ENCODE measurements at regions not wholly inside any gene's neighbourhood (a gene's known extent, or its start where the extent isn't known, plus 50 kb on each side); places are given as distances from the start of the nearest gene placed in this dataset.

DNA sequence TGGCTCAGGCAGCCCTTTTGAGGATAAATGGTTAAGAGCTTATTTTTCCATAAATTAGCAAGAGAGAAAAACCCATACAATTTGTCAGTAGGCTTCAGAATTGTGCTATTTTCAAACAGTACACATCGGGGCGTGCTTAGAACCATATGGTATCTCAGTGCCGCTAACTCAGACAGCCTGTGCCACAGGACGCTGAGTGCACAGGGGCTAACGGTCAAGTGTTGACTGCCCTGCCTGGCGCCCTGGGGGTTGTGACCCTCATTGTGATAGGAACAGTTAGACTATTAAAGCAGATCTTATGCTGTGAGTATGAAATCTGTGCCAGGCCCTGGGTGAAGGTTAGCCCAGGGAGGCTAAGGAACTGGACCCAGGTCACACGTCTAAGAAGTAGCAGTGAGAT lies 1519.7 kb downstream of the BRD1 start:
- TF ChIP-seq TAF1 (IDR thresholded peaks at IDR 0.05; ENCODE audit: low read depth, low read length) (no peak), POU2F2 (IDR thresholded peaks at IDR 0.05; ENCODE audit: low read depth, low read length) (no peak), SPI1 (IDR thresholded peaks at IDR 0.05; ENCODE audit: low read depth, low read length) (no peak), POLR2AphosphoS5 (IDR thresholded peaks at IDR 0.05; ENCODE audit: low read depth, low read length) (no peak), PAX5 (IDR thresholded peaks at IDR 0.05; ENCODE audit: insufficient read depth, low read length, severe bottlenecking) (no peak), POLR2A (IDR thresholded peaks at IDR 0.05; ENCODE audit: low read depth, low read length) (no peak)
- FAIRE-seq (no peak), DNase-seq (ENCODE audit: insufficient read length, low spot score) (no peak)

DNA sequence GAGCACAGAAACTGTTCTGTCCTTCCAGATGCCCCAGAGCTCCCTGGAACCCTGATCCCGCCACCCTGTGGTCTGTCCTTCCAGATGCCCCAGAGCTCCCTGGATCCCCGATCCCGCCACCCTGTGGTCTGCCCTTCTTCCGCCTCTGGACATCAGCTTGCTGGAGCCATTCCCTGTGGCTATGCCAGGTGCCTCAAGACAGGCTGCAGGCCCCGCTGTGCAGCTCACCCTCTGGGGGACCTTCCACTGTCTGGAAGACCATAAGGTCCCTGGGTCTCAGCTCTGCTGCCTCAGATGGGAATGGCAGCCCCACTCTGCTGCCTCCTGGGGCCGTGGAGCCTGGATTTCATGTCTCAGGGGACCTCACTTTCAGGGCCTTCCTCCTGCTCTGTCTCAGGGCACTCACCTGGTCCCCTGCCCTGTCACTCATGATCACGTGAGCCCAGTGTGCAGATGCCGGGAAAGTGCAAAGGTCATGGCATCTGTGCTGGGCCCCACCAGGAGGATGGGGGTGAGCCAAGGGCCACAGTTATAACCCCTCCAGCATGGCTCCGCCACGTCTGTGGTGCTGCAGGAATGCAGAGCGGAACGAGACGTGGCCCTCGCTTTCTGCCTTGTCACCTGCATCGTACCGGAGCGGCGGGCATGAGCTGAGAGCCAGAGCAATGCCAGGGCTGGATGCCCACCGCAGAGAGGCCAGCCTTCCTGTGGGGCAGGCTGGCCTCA lies 1520.7 kb downstream of the BRD1 start:
- DNase-seq (ENCODE audit: insufficient read length, low spot score), result no peak
- FAIRE-seq, result no peak
- TF ChIP-seq POLR2AphosphoS5 (IDR thresholded peaks at IDR 0.05; ENCODE audit: low read depth, low read length), result no peak
- no peak for TF ChIP-seq POU2F2 (IDR thresholded peaks at IDR 0.05; ENCODE audit: low read depth, low read length)

DNA sequence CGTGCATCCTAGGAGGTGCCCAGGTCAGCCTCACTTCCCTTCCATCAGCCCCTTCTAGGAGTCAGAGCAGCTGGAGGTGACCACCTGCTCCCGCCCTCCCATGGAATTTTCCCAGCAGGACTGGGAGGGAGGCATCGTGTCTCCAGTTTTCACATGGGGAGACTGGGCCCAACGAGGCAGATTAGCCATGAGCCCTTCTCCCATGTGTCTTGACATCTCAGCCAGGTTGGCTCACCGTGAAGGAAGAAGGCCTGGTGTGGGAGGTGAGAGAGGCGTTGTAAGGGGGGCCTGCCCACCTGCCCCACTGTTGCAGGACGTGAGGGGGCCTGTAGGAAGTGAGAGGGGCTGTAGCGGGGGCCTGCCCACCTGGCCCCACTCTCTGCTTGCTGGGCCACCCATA lies 1521.4 kb downstream of the BRD1 start:
- FAIRE-seq (no peak), DNase-seq (ENCODE audit: insufficient read length, low spot score) (no peak)
- TF ChIP-seq POLR2A (IDR thresholded peaks at IDR 0.05; ENCODE audit: low read depth, low read length) (no peak), PAX5 (IDR thresholded peaks at IDR 0.05; ENCODE audit: insufficient read depth, low read length, severe bottlenecking) (no peak), TAF1 (IDR thresholded peaks at IDR 0.05; ENCODE audit: low read depth, low read length) (no peak), SPI1 (IDR thresholded peaks at IDR 0.05; ENCODE audit: low read depth, low read length) (no peak), POLR2AphosphoS5 (IDR thresholded peaks at IDR 0.05; ENCODE audit: low read depth, low read length) (no peak), POU2F2 (IDR thresholded peaks at IDR 0.05; ENCODE audit: low read depth, low read length) (no peak)

DNA sequence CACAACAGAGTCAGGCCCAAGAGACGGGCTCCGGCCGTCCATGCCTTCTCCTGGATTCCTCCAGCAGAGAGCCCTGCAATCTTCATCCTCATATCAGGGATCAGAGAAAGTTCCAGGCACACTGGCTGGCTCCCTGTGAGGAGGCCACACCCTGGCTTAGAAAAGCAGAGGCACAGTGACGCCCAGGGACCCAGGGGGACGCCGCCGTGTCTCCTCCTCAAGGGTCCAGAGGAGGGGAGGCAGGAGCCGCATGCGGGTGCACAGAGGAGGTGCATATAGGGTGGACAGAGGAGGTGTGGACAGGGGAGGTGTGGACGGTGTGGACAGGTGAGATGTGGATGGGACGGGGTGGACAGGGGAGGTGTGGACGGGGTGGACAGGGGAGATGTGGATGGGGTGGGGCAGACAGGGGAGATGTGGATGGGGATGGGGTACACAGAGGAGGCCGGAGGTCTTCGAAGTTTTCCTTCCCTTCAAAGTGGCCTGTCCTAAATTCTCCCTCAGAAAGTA lies 1521.9 kb downstream of the BRD1 start:
- no peak for FAIRE-seq

DNA sequence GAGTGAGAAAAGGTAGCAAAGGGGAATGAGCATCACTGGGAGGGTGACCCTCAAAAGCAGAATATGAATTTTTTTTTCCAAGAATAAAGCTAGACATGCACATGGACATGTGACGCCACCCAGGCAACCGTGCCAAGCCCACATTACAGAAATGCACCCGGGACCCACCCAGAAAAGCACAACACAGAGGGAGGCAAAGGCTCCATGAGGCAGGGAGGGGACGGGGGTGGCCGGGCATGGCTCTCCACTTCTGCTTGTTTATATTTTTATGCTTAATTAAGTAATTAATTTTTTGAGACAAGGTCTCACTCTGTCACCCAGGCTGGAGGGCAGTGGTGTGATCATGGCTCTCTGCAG lies 1524.3 kb downstream of the BRD1 start:
- DNase-seq (ENCODE audit: insufficient read length, low spot score) (no peak), FAIRE-seq (no peak)
- TF ChIP-seq POU2F2 (IDR thresholded peaks at IDR 0.05; ENCODE audit: low read depth, low read length) (no peak), TAF1 (IDR thresholded peaks at IDR 0.05; ENCODE audit: low read depth, low read length) (no peak), POLR2AphosphoS5 (IDR thresholded peaks at IDR 0.05; ENCODE audit: low read depth, low read length) (no peak), PAX5 (IDR thresholded peaks at IDR 0.05; ENCODE audit: insufficient read depth, low read length, severe bottlenecking) (no peak), SPI1 (IDR thresholded peaks at IDR 0.05; ENCODE audit: low read depth, low read length) (no peak), POLR2A (IDR thresholded peaks at IDR 0.05; ENCODE audit: low read depth, low read length) (no peak)

More for the DNA sequence above, 1521.9 kb downstream of the BRD1 start:
- no peak for DNase-seq (ENCODE audit: insufficient read length, low spot score)
- TF ChIP-seq POLR2AphosphoS5 (IDR thresholded peaks at IDR 0.05; ENCODE audit: low read depth, low read length), result no peak
- TF ChIP-seq SPI1 (IDR thresholded peaks at IDR 0.05; ENCODE audit: low read depth, low read length), result no peak
- TF ChIP-seq TAF1 (IDR thresholded peaks at IDR 0.05; ENCODE audit: low read depth, low read length), result no peak
- no peak for TF ChIP-seq POLR2A (IDR thresholded peaks at IDR 0.05; ENCODE audit: low read depth, low read length)
- no peak for TF ChIP-seq POU2F2 (IDR thresholded peaks at IDR 0.05; ENCODE audit: low read depth, low read length)
- no peak for TF ChIP-seq PAX5 (IDR thresholded peaks at IDR 0.05; ENCODE audit: insufficient read depth, low read length, severe bottlenecking)

DNA sequence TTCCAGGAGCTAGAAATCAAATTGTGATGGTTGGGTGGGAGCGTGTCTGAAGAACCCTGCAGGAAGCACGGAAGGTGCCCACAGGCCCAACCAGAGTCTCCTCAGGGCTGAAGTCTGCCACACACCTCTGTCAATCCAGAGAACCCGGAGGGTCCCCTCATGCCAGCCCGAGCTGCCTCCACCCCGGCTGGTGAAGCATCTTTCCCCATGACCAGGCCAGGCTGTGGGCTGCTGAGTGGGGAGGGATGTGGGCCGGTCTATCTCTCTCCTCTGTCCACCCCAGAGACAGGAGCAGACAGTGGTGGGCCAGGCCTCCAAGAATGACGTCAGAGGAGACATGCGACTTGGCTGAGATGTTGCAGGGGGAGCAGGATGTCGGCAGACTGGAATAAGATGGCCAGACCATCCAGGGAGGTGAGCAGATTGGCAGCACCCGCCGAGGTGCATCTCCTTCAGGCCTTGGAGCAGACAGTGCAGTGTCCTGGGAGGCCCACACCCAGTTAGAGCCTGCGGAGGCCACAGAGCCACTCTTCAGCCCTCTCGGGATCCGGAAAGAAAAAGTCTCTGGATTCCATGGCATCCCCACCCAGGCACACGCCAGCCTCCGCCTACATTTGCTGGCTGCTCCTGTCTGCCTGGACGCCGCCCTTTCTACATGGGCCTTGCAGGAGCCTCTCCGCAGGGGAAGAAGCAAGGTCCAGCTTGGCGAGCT lies 1524.9 kb downstream of the BRD1 start:
- FAIRE-seq (no peak), DNase-seq (ENCODE audit: insufficient read length, low spot score) (no peak)
- no peak for TF ChIP-seq TAF1 (IDR thresholded peaks at IDR 0.05; ENCODE audit: low read depth, low read length)
- no peak for TF ChIP-seq POU2F2 (IDR thresholded peaks at IDR 0.05; ENCODE audit: low read depth, low read length)
- TF ChIP-seq POLR2A (IDR thresholded peaks at IDR 0.05; ENCODE audit: low read depth, low read length), result no peak
- TF ChIP-seq PAX5 (IDR thresholded peaks at IDR 0.05; ENCODE audit: insufficient read depth, low read length, severe bottlenecking), result no peak
- TF ChIP-seq SPI1 (IDR thresholded peaks at IDR 0.05; ENCODE audit: low read depth, low read length), result no peak
- TF ChIP-seq POLR2AphosphoS5 (IDR thresholded peaks at IDR 0.05; ENCODE audit: low read depth, low read length), result no peak

DNA sequence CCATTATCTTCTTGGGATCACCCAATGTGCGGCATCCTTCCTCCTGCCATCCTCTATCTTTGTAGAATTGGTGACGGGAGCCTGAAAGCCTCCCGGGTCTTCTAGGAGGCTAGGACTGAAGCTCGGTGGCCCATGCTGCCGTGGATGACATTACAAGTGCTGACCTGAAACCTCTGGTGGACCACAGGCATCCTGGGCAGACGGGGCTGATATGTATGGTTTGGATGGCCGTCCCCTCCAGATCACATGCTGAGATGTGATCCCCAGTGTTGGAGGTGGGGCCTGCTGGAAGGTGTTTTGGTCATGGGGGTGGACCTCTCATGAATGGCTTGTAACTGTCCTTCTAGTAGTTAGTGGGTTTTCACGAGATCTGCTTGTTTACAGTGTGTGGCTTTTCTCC lies 1525.8 kb downstream of the BRD1 start:
- FAIRE-seq, result no peak
- TF ChIP-seq PAX5 (IDR thresholded peaks at IDR 0.05; ENCODE audit: insufficient read depth, low read length, severe bottlenecking), result no peak
- no peak for TF ChIP-seq POU2F2 (IDR thresholded peaks at IDR 0.05; ENCODE audit: low read depth, low read length)
- no peak for TF ChIP-seq SPI1 (IDR thresholded peaks at IDR 0.05; ENCODE audit: low read depth, low read length)
- TF ChIP-seq POLR2AphosphoS5 (IDR thresholded peaks at IDR 0.05; ENCODE audit: low read depth, low read length), result no peak
- no peak for TF ChIP-seq POLR2A (IDR thresholded peaks at IDR 0.05; ENCODE audit: low read depth, low read length)
- TF ChIP-seq TAF1 (IDR thresholded peaks at IDR 0.05; ENCODE audit: low read depth, low read length), result no peak
- DNase-seq (ENCODE audit: insufficient read length, low spot score), result no peak

DNA sequence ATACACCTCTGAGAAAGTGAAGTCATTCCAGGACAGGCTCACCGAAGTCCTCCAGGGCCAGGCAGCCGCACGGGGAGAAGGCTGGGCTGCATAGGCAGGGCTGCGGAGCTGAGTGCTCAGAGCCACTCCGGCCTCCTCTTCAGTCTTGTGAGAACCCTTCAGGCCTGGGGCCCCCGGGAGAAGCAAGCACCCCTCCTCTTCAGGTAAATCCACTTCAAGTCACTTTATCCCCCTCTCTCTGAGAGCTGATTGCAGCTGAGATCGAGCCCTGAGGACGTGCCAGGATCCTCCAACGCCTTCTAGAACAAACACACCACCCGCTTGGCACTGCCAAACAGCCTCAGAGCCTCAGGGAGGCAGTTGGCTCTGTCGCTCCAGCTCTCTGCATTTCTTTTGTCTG lies 1526.3 kb downstream of the BRD1 start:
- FAIRE-seq (no peak), DNase-seq (ENCODE audit: insufficient read length, low spot score) (no peak)
- TF ChIP-seq POU2F2 (IDR thresholded peaks at IDR 0.05; ENCODE audit: low read depth, low read length) (no peak), POLR2A (IDR thresholded peaks at IDR 0.05; ENCODE audit: low read depth, low read length) (no peak), PAX5 (IDR thresholded peaks at IDR 0.05; ENCODE audit: insufficient read depth, low read length, severe bottlenecking) (no peak), POLR2AphosphoS5 (IDR thresholded peaks at IDR 0.05; ENCODE audit: low read depth, low read length) (no peak), TAF1 (IDR thresholded peaks at IDR 0.05; ENCODE audit: low read depth, low read length) (no peak), SPI1 (IDR thresholded peaks at IDR 0.05; ENCODE audit: low read depth, low read length) (no peak)

DNA sequence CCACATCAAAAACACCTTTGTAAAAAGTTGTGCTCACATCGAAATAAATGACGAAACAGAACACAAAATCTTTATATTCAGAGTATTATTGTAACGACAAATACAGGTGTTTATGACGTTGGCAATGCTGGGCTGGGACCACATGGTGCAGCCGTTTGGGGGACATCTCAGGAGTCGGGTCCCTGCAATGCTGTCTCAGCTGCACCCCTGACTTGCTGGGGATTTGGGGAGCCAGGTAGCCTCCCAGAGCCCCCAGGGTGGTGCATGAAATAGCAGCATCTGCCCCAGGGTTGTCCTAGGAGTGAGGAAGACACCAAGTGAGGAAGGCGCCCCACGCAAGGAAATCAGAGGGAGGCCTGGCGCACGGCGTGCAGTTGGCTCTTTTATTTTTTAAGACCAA lies 1526.8 kb downstream of the BRD1 start:
- DNase-seq (ENCODE audit: insufficient read length, low spot score) (no peak), FAIRE-seq (no peak)
- TF ChIP-seq POU2F2 (IDR thresholded peaks at IDR 0.05; ENCODE audit: low read depth, low read length) (no peak), POLR2AphosphoS5 (IDR thresholded peaks at IDR 0.05; ENCODE audit: low read depth, low read length) (no peak), TAF1 (IDR thresholded peaks at IDR 0.05; ENCODE audit: low read depth, low read length) (no peak), POLR2A (IDR thresholded peaks at IDR 0.05; ENCODE audit: low read depth, low read length) (no peak), PAX5 (IDR thresholded peaks at IDR 0.05; ENCODE audit: insufficient read depth, low read length, severe bottlenecking) (no peak), SPI1 (IDR thresholded peaks at IDR 0.05; ENCODE audit: low read depth, low read length) (no peak)

All from GM12891 (cell line).